Sigmoid colon (tissue), 6 donors: ENCODE measurements at regions not wholly inside any gene's neighbourhood (a gene's known extent, or its start where the extent isn't known, plus 50 kb on each side); places are given as distances from the start of the nearest gene placed in this dataset.
"Not testable (repeated sequence)": the region's sequence is repeated elsewhere in the genome, so short reads cannot be mapped to it uniquely, and the experiment has no call there.

Experiments used
- DNase-seq: peaks from one replicate; pipeline ENCODE4 v3.0.0-alpha.2; 2019
- H3K27ac ChIP-seq, 4 donors: fragments of 200-600 bp; sonication (generic); one replicate each; pipeline ENCODE4 v1.5.1; 2016 to 2019; ENCODE audit warnings: mild to moderate bottlenecking in 1 of 4
- H3K27me3 ChIP-seq, 3 donors: fragments of 200-600 bp; sonication (generic); one replicate each; pipeline ENCODE4 v1.5.1; 2019; ENCODE audit warnings: mild to moderate bottlenecking in 1 of 3
- H3K36me3 ChIP-seq, 4 donors: fragments of 200-600 bp; sonication (generic); one replicate each; pipeline ENCODE4 v1.5.1; 2016 to 2019
- H3K4me1 ChIP-seq, 4 donors: fragments of 200-600 bp; sonication (generic); one replicate each; pipeline ENCODE4 v1.5.1; 2017 to 2019
- H3K4me3 ChIP-seq, 4 donors: fragments of 200-600 bp; sonication (generic); one replicate each; pipeline ENCODE4 v1.5.1; 2017 to 2019; ENCODE audit warnings: mild to moderate bottlenecking in 2 of 4, moderate library complexity in 1 of 4
- H3K9me3 ChIP-seq, 4 donors: fragments of 200-600 bp in 3 of 4; sonication (generic) in 3 of 4; one replicate each; pipeline versions ENCODE4 v1.5.1 to v1.6.1; 2013 to 2019
- CTCF ChIP-seq, 4 experiments: fragments of 450-650 bp in 3 of 4; fragments of 200-600 bp in 1 of 4; IDR thresholded peaks; one replicate each; pipeline ENCODE4 v1.5.1; 2016 to 2019; ENCODE audit warnings: antibody characterized with exemption in 4 of 4, mild to moderate bottlenecking in 3 of 4, moderate library complexity in 2 of 4
- EP300 ChIP-seq, 4 donors: sonication (generic); formaldehyde crosslinking; IDR thresholded peaks; one replicate each; pipeline ENCODE4 v1.6.1; 2017; ENCODE audit warnings: antibody characterized with exemption in 4 of 4
- POLR2A ChIP-seq, 2 donors: fragments of 450-650 bp; IDR thresholded peaks; one replicate each; pipeline ENCODE4 v1.6.1; 2016; ENCODE audit warnings: antibody characterized with exemption in 2 of 2, mild to moderate bottlenecking in 2 of 2, moderate library complexity in 2 of 2
- POLR2AphosphoS5 ChIP-seq, 4 donors: sonication (generic); formaldehyde crosslinking; IDR thresholded peaks; one replicate each; pipeline ENCODE4 v1.6.1; 2017; ENCODE audit warnings: antibody characterized with exemption in 4 of 4
- WGBS, 2 donors: extraction: QIAGEN DNeasy Blood & Tissue Kit; methylation state at CpG; one replicate each; pipeline ENCODE4 v1.1.7; 2013; 5-methylcytosine and 5-hydroxymethylcytosine counted together
- intact Hi-C: fragments of 100-400 bp; cut with DNase I; formaldehyde crosslinking; loops from one replicate; pipeline ENCODE4 v1.15.1; 2023
- donor health status: healthy with polysubstance abuse.
- donor health status: healthy.

GRCh38 chr11:56842814-56843794, 94.6 kb upstream of the OR9G4 start:
- Histone ChIP-seq H3K4me3 (no peak overlapping the region), H3K4me1 (peaks cover 0 to 3% (median 0%) of the 10 kb centered on the region in 4 donors), H3K27ac (no peak overlapping the region), H3K9me3 (no peaks in the 10 kb centered on the region), H3K36me3 (no peaks in the 10 kb centered on the region), H3K27me3 (peaks cover 0 to 4% (median 0%) of the 10 kb centered on the region in 3 donors)
- 61 to 73% methylated on average over 5 of the region's 5 CpGs for WGBS, 2 donors
- intact Hi-C loops, result loop anchor here (10.0 kb wide), 2 partner anchors 282 to 512 kb away; no protein-coding TSS in a partner anchor
- no peak for TF ChIP-seq POLR2AphosphoS5 (IDR thresholded peaks at IDR 0.05)
- no peak for TF ChIP-seq CTCF (IDR thresholded peaks at IDR 0.05)
- TF ChIP-seq POLR2A (IDR thresholded peaks at IDR 0.05), result no peak
- no peak for DNase-seq

DNA sequence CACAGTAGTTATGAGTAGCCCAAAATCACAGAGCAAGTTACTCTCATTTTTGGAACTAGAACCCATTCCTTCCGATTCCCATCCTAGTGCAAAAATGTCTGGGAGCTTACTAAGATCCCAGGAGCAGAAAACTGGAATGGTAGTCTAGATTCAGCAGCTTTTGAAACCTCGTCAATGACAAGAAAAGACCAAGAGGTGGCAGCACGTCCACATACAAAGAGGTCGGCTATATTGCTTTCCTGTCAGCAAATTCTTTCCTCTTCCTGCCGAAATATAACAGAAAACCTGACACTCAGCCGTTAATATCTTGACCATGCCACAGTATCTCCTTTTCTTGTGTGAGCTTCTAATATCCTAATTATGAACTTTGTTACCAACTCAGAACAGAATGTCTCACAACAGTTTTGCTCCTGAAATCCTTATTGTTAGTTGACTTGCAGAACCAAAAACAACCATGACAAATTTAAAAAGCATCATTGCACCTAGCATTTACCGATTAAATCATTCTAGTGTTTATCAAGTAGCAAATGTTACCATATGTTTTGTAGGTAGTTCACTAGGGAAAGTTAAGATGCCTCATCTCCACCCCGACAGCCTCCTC, 92.8 kb upstream of the OR9G4 start:
- intact Hi-C loops, result loop anchor here (2.0 to 10.0 kb wide), 3 partner anchors 283 to 513 kb away; no protein-coding TSS in a partner anchor
- Histone ChIP-seq H3K27me3 (peaks cover 0 to 4% (median 0%) of the 10 kb centered on the region in 3 donors), H3K4me3 (no peak overlapping the region), H3K36me3 (no peaks in the 10 kb centered on the region), H3K9me3 (no peaks in the 10 kb centered on the region), H3K4me1 (no peaks in the 10 kb centered on the region), H3K27ac (no peak overlapping the region)
- 6 to 18% methylated on average over 8 of the region's 8 CpGs for WGBS, 2 donors
- TF ChIP-seq EP300 (IDR thresholded peaks at IDR 0.05) (no peak), POLR2A (IDR thresholded peaks at IDR 0.05) (no peak), CTCF (IDR thresholded peaks at IDR 0.05) (peak; percentile 40 to 67 (median 48)), POLR2AphosphoS5 (IDR thresholded peaks at IDR 0.05) (no peak)
- DNase-seq, result no peak

DNA sequence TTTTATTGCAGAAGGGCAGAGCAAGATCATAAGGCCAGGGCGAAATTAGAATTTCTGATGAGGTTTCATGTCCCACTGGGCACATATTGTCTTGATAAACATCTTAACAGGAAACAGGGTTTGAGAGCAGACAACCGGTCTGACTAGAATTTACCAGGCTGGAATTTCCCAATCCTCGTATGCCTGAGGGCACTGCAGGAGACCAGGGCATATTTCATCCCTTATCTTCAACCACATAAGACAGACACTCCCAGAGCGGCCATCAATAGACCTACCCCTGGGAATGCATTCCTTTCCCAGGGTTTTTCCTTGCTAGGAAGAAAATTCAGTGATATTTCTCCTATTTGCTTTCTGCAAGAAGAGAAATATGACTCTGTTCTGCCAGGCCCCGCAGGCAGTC, 78.9 kb upstream of the OR9G4 start:
- H3K27ac ChIP-seq, H3K9me3 ChIP-seq, H3K27me3 ChIP-seq, intact Hi-C loops, DNase-seq, H3K4me3 ChIP-seq, H3K4me1 ChIP-seq, H3K36me3 ChIP-seq: not testable (repeated sequence)
- WGBS, 2 donors, result 67 to 82% methylated on average over 5 of the region's 5 CpGs

DNA sequence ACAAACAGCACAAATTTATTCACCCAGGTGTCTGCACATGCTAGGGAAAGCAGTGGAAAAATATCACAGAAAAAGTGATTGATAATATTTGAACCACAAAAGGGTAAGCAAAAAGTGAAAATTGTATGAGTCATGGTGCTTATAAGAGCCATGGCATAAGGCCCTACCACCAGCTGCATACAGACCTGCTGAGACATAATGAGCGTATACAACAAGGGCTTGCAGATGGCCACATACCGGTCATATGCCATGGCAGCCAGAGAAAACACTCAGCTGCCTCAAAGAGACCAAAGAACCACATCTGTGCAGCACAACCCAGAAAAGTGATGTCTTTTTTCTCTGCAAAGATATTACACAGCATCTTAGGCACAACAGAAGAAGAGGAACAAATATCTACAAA, 71.4 kb upstream of the OR9G4 start:
- no peaks in the 10 kb centered on the region for H3K4me1 ChIP-seq
- no peak overlapping the region for H3K27ac ChIP-seq
- intact Hi-C loops, result no loop called here
- H3K9me3 ChIP-seq, result no peaks in the 10 kb centered on the region
- TF ChIP-seq CTCF (IDR thresholded peaks at IDR 0.05) (no peak), EP300 (IDR thresholded peaks at IDR 0.05) (no peak), POLR2A (IDR thresholded peaks at IDR 0.05) (no peak), POLR2AphosphoS5 (IDR thresholded peaks at IDR 0.05) (no peak)
- 58 to 88% methylated on average over 2 of the region's 2 CpGs for WGBS, 2 donors
- H3K36me3 ChIP-seq, result no peaks in the 10 kb centered on the region
- H3K4me3 ChIP-seq, result no peak overlapping the region
- DNase-seq, result no peak
- H3K27me3 ChIP-seq, result no peaks in the 10 kb centered on the region

DNA sequence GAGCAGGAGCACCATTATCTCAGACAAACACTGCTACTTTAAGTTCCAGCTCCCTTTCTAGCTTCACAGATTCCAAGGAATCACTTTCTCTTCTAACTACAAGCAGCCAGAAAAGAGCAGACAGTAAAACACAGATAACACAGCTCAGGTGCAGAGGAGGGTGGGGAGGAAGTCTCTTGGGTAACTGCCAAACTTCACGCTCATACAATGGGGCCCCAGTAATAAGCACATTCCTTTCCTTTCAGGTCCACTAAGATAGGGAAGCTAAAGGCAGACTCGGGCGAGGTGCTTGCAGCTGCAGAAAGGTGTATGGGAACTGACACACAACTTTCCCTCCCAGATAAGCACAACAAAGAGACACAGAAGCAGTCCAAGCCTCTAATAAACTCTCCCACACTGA, 69.2 kb upstream of the OR9G4 start:
- Histone ChIP-seq H3K4me1 (no peaks in the 10 kb centered on the region), H3K36me3 (no peaks in the 10 kb centered on the region), H3K27me3 (no peaks in the 10 kb centered on the region), H3K4me3 (no peak overlapping the region), H3K27ac (no peak overlapping the region), H3K9me3 (no peaks in the 10 kb centered on the region)
- WGBS, 2 donors, result 11 to 43% methylated on average over 3 of the region's 3 CpGs
- DNase-seq, result no peak
- TF ChIP-seq EP300 (IDR thresholded peaks at IDR 0.05) (no peak), CTCF (IDR thresholded peaks at IDR 0.05) (no peak), POLR2AphosphoS5 (IDR thresholded peaks at IDR 0.05) (no peak), POLR2A (IDR thresholded peaks at IDR 0.05) (no peak)
- intact Hi-C loops, result no loop called here
